Neural crest cell (in vitro differentiated cells): ENCODE measurements at regions not wholly inside any gene's neighbourhood (a gene's known extent, or its start where the extent isn't known, plus 50 kb on each side); places are given as distances from the start of the nearest gene placed in this dataset.

Experiments
- DNase-seq: peaks from one replicate; pipeline ENCODE4 v3.0.0; 2021; ENCODE audit warnings: low read depth, mixed read lengths, low spot score
- H3K27ac Mint-ChIP-seq: one replicate; pipeline ENCODE4 v1.8.0; 2021; ENCODE audit warnings: mild to moderate bottlenecking, mixed read lengths; ENCODE audit not compliant: unreplicated experiment
- H3K27me3 Mint-ChIP-seq: 2 replicates; pipeline ENCODE4 v1.8.0; 2021; ENCODE audit warnings: low read depth, mild to moderate bottlenecking, mixed read lengths
- H3K36me3 Mint-ChIP-seq: 2 replicates; pipeline ENCODE4 v1.8.0; 2021; ENCODE audit warnings: low read depth, mild to moderate bottlenecking, mixed read lengths
- H3K4me1 Mint-ChIP-seq: 2 replicates; pipeline ENCODE4 v1.8.0; 2021; ENCODE audit warnings: mixed read lengths
- H3K4me3 Mint-ChIP-seq: one replicate; pipeline ENCODE4 v1.8.0; 2021; ENCODE audit warnings: mild to moderate bottlenecking, mixed read lengths
- H3K9me3 Mint-ChIP-seq: 2 replicates; pipeline ENCODE4 v1.8.0; 2021; ENCODE audit warnings: mixed read lengths
- TF ChIP-seq, protein P1 (sequence below): fragments of 200-600 bp; sonication (generic); conservative IDR thresholded peaks from 2 replicates; pipeline ENCODE4 v1.5.0; 2021; ENCODE audit warnings: antibody characterized with exemption, mild to moderate bottlenecking

DNA sequence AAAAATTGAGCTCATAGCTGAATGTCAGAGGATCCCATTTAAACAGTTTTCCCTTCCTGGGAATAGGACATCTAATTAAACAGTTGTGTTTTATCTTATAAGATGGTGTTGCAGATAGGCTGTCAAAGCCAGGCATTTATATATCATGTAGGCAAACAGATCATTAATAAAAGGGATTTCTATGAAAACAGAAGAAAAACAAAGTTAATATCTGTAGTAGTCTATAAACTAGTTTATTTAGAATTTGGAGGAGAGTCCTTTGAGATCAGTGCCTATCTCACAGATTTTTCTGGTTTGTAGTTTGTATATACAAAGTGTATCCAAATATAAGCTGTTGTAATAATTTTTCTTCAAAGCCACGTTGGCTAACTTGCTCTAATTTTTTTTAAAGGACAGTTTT, 1738.2 kb upstream of the PIK3C3 start:
- peaks cover 8% of the 10 kb centered on the region for H3K9me3 Mint-ChIP-seq
- no peaks in the 10 kb centered on the region for H3K4me1 Mint-ChIP-seq
- H3K27ac Mint-ChIP-seq, result no peak overlapping the region
- TF ChIP-seq, protein P1, sequence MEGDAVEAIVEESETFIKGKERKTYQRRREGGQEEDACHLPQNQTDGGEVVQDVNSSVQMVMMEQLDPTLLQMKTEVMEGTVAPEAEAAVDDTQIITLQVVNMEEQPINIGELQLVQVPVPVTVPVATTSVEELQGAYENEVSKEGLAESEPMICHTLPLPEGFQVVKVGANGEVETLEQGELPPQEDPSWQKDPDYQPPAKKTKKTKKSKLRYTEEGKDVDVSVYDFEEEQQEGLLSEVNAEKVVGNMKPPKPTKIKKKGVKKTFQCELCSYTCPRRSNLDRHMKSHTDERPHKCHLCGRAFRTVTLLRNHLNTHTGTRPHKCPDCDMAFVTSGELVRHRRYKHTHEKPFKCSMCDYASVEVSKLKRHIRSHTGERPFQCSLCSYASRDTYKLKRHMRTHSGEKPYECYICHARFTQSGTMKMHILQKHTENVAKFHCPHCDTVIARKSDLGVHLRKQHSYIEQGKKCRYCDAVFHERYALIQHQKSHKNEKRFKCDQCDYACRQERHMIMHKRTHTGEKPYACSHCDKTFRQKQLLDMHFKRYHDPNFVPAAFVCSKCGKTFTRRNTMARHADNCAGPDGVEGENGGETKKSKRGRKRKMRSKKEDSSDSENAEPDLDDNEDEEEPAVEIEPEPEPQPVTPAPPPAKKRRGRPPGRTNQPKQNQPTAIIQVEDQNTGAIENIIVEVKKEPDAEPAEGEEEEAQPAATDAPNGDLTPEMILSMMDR, result no peak
- no peak for DNase-seq
- H3K27me3 Mint-ChIP-seq, result no peaks in the 10 kb centered on the region
- H3K4me3 Mint-ChIP-seq, result no peak overlapping the region
- H3K36me3 Mint-ChIP-seq, result no peaks in the 10 kb centered on the region

DNA sequence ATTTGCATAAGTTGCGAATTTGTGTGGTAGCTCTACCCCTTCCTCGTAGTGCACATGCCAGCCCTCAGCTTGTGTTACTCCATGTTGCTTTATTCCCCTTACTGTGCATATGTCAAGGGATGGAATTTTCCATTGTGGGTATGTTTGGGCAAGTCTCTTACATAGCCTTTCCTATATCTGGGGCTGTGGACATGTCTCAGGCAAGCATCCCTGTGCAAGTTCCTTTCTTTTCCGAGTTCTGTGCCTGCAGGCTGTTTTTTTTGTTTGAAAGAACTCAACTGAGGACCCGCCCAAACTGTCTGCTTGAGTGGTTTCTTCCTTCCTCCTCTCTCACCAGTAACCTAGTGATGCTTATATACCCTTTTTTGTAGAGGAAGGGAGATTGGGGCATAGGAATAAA, 1739.1 kb upstream of the PIK3C3 start:
- TF ChIP-seq, protein P1, result no peak

DNA sequence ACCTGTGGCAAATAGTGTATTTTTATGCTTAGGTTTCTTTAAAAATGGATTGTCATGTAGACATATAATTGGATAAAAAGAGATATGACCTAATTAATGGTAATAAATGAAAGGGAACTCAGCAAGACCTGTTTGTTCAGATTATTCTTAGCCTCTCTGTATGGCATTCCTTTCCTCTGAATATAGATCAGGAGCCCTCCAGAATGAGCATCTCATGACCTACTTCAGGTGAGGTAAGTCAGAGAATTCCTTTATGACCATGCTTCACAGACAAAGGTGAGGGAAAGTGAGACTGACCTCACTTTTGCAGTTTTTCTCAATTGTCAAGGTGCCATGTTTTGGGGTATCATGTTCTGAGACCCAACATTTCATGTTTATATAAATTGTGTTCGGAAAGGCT, 1744.3 kb upstream of the PIK3C3 start:
- Mint-ChIP-seq H3K27ac (no peak overlapping the region), H3K4me3 (no peak overlapping the region)
- DNase-seq, result no peak

More for the DNA sequence above, 1739.1 kb upstream of the PIK3C3 start:
- peaks cover 8% of the 10 kb centered on the region for H3K9me3 Mint-ChIP-seq
- H3K27ac Mint-ChIP-seq, result no peak overlapping the region
- H3K4me1 Mint-ChIP-seq, result no peaks in the 10 kb centered on the region
- H3K4me3 Mint-ChIP-seq, result no peak overlapping the region
- DNase-seq, result no peak
- no peaks in the 10 kb centered on the region for H3K36me3 Mint-ChIP-seq
- no peaks in the 10 kb centered on the region for H3K27me3 Mint-ChIP-seq

DNA sequence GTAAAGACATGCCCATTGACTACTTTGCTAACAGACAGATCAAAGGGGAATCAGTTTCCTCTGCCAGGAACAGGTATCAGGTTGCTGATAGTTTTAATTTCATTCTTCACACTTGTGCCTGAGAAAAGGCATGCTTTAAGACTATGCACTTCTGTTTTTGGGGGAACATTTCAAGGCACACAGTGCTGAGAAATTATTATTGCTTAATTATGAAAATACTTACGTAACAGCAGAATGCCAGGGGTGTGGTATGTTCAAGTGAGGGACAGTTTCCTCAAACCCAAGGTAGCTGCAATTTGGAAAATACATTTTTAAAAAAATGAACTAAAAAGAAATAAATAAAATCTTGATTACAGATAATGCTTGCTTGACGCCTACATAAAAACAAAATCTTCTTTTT, 1746.1 kb upstream of the PIK3C3 start:
- H3K9me3 Mint-ChIP-seq, result peaks cover 2% of the 10 kb centered on the region
- no peak overlapping the region for H3K27ac Mint-ChIP-seq
- no peak overlapping the region for H3K4me3 Mint-ChIP-seq
- no peaks in the 10 kb centered on the region for H3K36me3 Mint-ChIP-seq
- H3K4me1 Mint-ChIP-seq, result peaks cover 4% of the 10 kb centered on the region
- TF ChIP-seq, protein P1, result no peak
- DNase-seq, result no peak
- H3K27me3 Mint-ChIP-seq, result no peaks in the 10 kb centered on the region

More for the DNA sequence above, 1744.3 kb upstream of the PIK3C3 start:
- Mint-ChIP-seq H3K9me3 (peaks cover 2% of the 10 kb centered on the region), H3K27me3 (no peaks in the 10 kb centered on the region), H3K4me1 (peaks cover 4% of the 10 kb centered on the region), H3K36me3 (no peaks in the 10 kb centered on the region)
- TF ChIP-seq, protein P1, result no peak

DNA sequence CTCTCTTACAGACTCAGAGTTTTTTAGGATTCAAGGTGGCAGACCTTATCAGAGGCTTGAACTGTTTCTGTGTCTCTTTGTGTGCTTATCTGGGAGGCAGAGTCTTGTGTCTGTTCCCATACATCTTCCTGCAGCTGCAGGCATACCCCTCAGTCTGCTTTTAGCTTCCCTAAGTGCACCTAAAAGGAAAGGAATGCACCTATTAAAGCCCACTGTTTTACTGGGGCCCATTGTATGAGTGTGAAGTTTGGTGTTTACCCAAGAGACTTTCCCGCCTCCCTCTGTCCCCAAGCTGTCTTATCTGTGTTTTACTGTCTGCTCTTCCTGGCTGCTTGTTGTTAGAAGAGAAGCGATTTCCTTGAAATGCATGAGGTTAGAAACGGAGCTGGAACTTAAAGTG, 1757.3 kb upstream of the PIK3C3 start:
- H3K4me3 Mint-ChIP-seq, result no peak overlapping the region
- no peaks in the 10 kb centered on the region for H3K27me3 Mint-ChIP-seq
- DNase-seq, result no peak
- peaks cover 8% of the 10 kb centered on the region for H3K9me3 Mint-ChIP-seq
- TF ChIP-seq, protein P1, result no peak
- peaks cover 5% of the 10 kb centered on the region for H3K36me3 Mint-ChIP-seq
- H3K27ac Mint-ChIP-seq, result no peak overlapping the region
- peaks cover 5% of the 10 kb centered on the region for H3K4me1 Mint-ChIP-seq

DNA sequence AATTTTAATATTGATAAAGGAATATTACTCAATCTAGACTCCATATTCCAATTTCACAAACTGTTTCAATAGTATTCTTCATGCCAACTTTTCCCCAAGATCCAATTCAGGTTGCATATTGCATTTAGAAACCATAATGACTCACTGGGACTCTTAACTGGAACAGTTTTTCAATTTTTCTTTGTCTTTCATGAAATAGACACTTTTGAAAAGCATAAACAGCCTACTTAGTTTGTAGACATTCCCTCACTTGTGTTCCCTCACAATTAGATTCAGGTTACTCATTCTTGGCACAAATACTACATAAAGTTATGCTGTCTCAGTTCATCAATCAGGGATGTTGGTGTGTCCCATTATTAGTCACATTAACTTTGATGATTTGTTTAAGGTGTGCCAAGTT, 1768.4 kb upstream of the PIK3C3 start:
- no peak overlapping the region for H3K4me3 Mint-ChIP-seq
- H3K36me3 Mint-ChIP-seq, result no peaks in the 10 kb centered on the region
- no peak for DNase-seq
- H3K9me3 Mint-ChIP-seq, result no peaks in the 10 kb centered on the region
- peaks cover 6% of the 10 kb centered on the region for H3K4me1 Mint-ChIP-seq
- no peak overlapping the region for H3K27ac Mint-ChIP-seq
- no peaks in the 10 kb centered on the region for H3K27me3 Mint-ChIP-seq
- TF ChIP-seq, protein P1, result no peak
